ENCODE measurements at regions not wholly inside any gene's neighbourhood (a gene's known extent, or its start where the extent isn't known, plus 50 kb on each side); places are given as distances from the start of the nearest gene placed in this dataset.

- DNase-seq = no peak
Measured at GRCh38 chr10:113447278-113447677, 105.6 kb upstream of the HABP2 start.

- DNase-seq = no peak
Measured at GRCh38 chr10:113449006-113449695, 103.7 kb upstream of the HABP2 start.

- DNase-seq = no peak
Measured at GRCh38 chr10:113450046-113450804, 102.6 kb upstream of the HABP2 start.

DNA sequence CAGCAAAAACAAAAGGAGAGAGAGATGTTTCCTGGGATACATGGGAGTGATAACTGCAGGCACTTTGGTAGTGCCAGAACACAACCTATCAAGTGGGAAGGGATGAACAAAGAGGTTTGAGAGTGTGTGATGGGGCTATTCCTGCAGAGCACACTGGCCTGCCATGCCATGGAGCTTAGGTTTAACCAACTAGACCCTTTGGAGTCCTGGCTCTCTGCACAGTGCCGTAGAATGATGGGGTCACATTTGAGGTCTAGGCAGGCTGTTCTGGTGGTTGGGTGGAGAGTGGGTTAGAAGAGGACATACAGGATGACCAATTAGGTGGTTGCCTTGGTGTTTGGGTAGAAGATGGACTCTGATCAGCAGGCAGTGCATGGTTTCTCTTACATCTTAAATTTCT is 101.9 kb upstream of the HABP2 start:
- no peak for DNase-seq

GRCh38 chr10:113452146-113452845 is 100.6 kb upstream of the HABP2 start:
- no peak for DNase-seq

GRCh38 chr10:113453351-113453750 is 99.5 kb upstream of the HABP2 start:
- DNase-seq = no peak

- no peak for DNase-seq
Measured at GRCh38 chr10:113454341-113455061, 98.4 kb upstream of the HABP2 start.

DNA sequence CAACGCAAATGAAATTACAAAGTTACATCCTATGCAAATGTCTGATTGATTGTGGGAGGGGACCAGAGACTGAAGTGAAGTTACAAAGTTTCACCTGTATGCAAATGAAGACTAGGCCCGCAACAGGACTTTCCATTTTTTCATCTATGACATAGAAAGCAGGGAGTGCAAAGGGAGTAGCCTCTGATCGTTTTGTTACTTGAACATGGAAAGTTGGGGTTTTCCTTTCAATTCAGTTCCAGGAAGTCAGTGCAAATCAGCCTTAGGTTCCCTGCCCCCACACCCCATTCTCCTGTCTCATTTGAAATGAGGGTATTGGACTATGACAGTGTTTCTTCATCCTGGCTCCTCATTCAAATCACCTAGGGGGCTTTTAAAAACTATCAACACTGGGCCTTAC is 96.9 kb upstream of the HABP2 start:
- DNase-seq = no peak

- DNase-seq = no peak
Measured at GRCh38 chr10:113456741-113457140, 96.1 kb upstream of the HABP2 start.

DNA sequence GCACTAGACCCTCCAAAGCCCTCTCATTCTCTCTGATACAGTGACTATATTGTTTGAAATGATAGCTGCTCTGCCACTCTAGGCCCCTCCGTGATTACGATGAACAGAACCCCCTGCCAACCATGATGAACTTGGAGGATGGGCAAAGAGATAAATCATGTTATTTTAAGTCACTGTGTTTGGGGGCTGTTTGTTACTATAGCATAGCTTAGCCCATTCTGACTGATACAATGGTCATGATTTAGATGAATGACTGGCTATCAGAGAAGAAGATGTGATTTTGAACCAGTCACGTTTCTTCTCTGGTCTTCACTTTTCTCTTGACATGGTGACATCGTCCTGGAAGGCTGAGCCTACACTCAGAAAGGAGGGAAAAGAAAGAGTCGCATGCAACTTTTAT is 95.4 kb upstream of the HABP2 start:
- no peak for DNase-seq

GRCh38 chr10:113458451-113458850 is 94.4 kb upstream of the HABP2 start:
- no peak for DNase-seq

- DNase-seq = no peak
Measured at GRCh38 chr10:113458944-113459343, 93.9 kb upstream of the HABP2 start.

GRCh38 chr10:113459626-113460280 is 93.1 kb upstream of the HABP2 start:
- DNase-seq = no peak

DNA sequence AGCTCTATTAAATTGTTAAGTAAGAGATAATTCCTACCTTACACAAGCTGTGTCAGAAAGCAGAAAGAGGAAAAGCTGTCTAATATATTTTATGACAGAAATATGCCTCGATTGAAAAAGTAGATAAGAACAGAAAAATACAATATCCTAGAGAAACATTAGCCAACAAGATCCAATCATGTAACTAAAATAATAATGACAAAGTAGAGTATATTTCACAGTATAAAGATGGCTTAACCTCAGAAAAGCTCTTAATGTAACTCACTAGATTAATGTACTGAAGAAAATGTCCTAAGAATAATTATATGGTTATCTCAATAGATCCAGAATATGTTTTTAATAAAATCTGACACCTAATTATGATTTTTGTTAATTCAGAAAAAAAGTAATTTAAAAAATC is 89.8 kb upstream of the HABP2 start:
- DNase-seq = no peak

DNA sequence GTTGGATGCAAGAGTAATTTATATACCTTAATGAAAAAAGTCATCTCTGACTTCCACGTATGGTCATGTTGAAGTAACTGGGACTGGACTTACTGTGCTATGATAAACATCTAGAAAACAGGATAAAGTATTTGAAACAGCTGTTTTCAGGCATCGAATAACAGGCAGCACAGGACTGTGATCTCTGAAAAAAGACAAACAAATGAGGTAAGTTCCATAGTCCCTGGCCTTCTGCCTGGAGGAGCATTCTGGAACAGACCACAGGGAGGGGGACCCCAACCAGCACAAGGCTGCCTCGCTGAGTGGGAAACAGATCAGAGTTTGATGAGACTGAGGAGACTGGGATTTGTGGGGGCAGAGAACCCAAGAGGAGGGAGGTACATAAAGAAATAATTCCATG is 89.1 kb upstream of the HABP2 start:
- DNase-seq = no peak

- no peak for DNase-seq
Measured at GRCh38 chr10:113469796-113470195, 83.1 kb upstream of the HABP2 start.

GRCh38 chr10:113470372-113471240 is 82.2 kb upstream of the HABP2 start:
- DNase-seq = no peak

- DNase-seq = no peak
Measured at GRCh38 chr10:113471241-113471996, 81.4 kb upstream of the HABP2 start.

- no peak for DNase-seq
Measured at GRCh38 chr10:113473011-113473410, 79.8 kb upstream of the HABP2 start.

- no peak for DNase-seq
Measured at GRCh38 chr10:113473851-113474250, 79.0 kb upstream of the HABP2 start.

GRCh38 chr10:113474752-113475151 is 78.1 kb upstream of the HABP2 start:
- no peak for DNase-seq
